ENCODE measurements at regions not wholly inside any gene's neighbourhood (a gene's known extent, or its start where the extent isn't known, plus 50 kb on each side); places are given as distances from the start of the nearest gene placed in this dataset.

DNA sequence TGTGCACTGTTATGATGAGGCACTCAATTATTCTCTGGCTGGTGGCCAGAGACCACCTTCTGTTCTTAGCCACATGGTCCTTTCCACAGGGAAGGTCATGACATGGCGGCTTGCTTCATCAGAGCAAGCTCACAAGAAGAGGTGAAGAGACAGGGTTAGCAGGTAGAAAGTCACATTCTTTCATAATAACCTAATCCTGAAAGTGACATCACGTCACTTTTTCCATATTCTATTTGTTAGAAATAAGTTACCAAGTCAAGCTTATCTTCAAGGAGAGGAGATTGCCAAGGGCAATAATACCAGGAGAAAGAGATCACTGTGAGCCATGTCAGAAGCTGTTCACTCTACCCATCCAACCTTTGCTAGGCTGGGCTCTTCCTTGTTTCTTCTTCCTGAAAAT, 139.4 kb downstream of the OSR1 start:
- no peak for DNase-seq (ENCODE audit: low spot score)
- TF ChIP-seq, protein P1, sequence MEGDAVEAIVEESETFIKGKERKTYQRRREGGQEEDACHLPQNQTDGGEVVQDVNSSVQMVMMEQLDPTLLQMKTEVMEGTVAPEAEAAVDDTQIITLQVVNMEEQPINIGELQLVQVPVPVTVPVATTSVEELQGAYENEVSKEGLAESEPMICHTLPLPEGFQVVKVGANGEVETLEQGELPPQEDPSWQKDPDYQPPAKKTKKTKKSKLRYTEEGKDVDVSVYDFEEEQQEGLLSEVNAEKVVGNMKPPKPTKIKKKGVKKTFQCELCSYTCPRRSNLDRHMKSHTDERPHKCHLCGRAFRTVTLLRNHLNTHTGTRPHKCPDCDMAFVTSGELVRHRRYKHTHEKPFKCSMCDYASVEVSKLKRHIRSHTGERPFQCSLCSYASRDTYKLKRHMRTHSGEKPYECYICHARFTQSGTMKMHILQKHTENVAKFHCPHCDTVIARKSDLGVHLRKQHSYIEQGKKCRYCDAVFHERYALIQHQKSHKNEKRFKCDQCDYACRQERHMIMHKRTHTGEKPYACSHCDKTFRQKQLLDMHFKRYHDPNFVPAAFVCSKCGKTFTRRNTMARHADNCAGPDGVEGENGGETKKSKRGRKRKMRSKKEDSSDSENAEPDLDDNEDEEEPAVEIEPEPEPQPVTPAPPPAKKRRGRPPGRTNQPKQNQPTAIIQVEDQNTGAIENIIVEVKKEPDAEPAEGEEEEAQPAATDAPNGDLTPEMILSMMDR (IDR thresholded peaks at IDR 0.05; ENCODE audit: unreplicated experiment), result no peak
- no peaks in the 10 kb centered on the region for H3K4me1 Mint-ChIP-seq (ENCODE audit: unreplicated experiment)
- H3K4me3 Mint-ChIP-seq (ENCODE audit: unreplicated experiment), result no peak overlapping the region
- no peaks in the 10 kb centered on the region for H3K9me3 Mint-ChIP-seq (ENCODE audit: unreplicated experiment)
- H3K27ac Mint-ChIP-seq (ENCODE audit: unreplicated experiment), result no peak overlapping the region
- H3K36me3 Mint-ChIP-seq (ENCODE audit: low read depth, unreplicated experiment), result no peaks in the 10 kb centered on the region
- no peaks in the 10 kb centered on the region for H3K27me3 Mint-ChIP-seq (ENCODE audit: unreplicated experiment)

DNA sequence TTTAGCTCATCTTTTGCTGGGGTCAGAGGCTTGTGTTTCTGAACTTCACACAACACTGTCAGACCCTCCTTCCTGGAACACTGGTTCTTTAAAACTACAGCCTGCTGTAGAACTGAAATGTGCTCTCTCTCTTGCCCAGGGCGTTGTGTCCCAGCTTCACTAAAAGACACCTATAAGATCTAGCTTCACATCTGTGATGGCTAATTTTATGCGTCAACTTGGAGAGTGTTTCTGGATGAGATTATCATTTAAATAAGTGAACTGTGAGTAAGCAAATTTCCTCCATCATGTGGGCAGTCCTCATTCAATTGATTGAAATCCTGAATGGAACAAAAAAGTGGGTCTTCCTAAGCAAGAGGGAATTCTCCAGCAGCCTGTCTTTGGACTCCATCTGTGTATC, 140.3 kb downstream of the OSR1 start:
- Mint-ChIP-seq H3K27ac (ENCODE audit: unreplicated experiment) (no peak overlapping the region), H3K9me3 (ENCODE audit: unreplicated experiment) (no peaks in the 10 kb centered on the region)
- TF ChIP-seq, protein P1 (IDR thresholded peaks at IDR 0.05; ENCODE audit: unreplicated experiment), result no peak

DNA sequence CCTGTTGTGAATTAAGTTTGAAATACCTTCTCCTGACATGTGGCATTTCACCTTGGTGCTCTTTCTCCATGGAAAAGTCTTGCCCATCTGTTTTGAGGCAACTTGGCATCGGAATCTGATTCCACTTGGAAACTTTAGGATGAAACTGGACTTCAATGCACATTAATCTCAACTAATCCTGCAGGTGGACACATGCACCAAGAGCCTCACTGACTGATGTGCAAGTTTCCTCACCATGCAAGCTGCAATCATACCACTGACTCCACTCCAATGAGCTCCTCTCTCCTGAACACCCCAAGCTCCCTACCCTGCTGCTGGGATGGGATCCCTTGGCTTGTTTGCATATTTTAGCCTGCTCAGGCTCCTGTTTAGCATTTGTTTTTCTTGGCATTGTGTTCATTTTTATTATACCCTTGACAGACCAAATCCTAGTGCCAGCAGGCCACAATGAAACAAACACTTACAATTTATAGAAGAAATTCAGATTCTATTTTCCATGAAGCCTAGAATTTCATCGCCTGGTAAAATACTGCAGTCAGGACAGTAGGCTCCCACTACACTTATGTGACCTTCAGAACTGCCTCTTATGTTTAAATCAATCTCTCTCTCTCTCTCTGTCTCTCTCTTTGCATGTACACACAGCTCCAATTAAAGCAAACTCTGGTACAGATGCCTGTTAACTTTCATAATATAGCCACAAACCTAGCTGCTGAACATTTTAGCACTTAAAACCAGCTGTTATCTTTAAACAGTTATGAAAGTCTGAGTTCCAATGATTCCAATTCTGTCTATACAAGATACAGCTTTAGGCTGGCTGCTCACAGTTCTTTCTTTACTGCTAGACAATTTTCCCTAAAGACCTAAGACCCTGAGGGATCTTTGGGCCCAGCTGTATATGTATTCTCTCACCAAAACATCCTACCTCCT, 141.5 kb downstream of the OSR1 start:
- DNase-seq (ENCODE audit: low spot score), result no peak
- Mint-ChIP-seq H3K27me3 (ENCODE audit: unreplicated experiment) (no peaks in the 10 kb centered on the region), H3K4me1 (ENCODE audit: unreplicated experiment) (no peaks in the 10 kb centered on the region), H3K27ac (ENCODE audit: unreplicated experiment) (no peak overlapping the region), H3K36me3 (ENCODE audit: low read depth, unreplicated experiment) (no peaks in the 10 kb centered on the region), H3K9me3 (ENCODE audit: unreplicated experiment) (no peaks in the 10 kb centered on the region), H3K4me3 (ENCODE audit: unreplicated experiment) (no peak overlapping the region)
- TF ChIP-seq, protein P1 (IDR thresholded peaks at IDR 0.05; ENCODE audit: unreplicated experiment), result no peak

More for the DNA sequence above, 140.3 kb downstream of the OSR1 start:
- no peak for DNase-seq (ENCODE audit: low spot score)
- no peaks in the 10 kb centered on the region for H3K36me3 Mint-ChIP-seq (ENCODE audit: low read depth, unreplicated experiment)
- no peaks in the 10 kb centered on the region for H3K4me1 Mint-ChIP-seq (ENCODE audit: unreplicated experiment)
- H3K27me3 Mint-ChIP-seq (ENCODE audit: unreplicated experiment), result no peaks in the 10 kb centered on the region
- no peak overlapping the region for H3K4me3 Mint-ChIP-seq (ENCODE audit: unreplicated experiment)

DNA sequence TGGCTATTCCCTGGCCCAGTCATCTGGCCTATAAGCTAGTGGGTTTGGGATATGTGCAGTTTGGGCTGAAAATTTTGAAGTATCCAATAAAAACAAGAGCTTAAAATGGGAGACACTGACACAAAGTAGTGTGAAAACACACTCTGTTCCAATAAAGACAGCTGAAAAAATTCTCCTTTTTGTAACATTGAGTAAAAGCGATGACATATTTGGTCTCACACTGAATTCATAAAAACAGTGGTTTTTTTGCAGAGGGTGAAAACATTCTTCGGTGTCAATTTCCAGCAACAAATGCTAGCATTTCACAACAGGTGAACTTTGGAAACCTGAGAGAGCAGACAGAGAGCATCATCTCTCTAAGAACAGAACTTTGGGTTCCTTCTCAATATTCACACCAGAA, 142.2 kb downstream of the OSR1 start:
- Mint-ChIP-seq H3K4me1 (ENCODE audit: unreplicated experiment) (no peaks in the 10 kb centered on the region), H3K36me3 (ENCODE audit: low read depth, unreplicated experiment) (no peaks in the 10 kb centered on the region), H3K4me3 (ENCODE audit: unreplicated experiment) (no peak overlapping the region), H3K27ac (ENCODE audit: unreplicated experiment) (no peak overlapping the region), H3K27me3 (ENCODE audit: unreplicated experiment) (no peaks in the 10 kb centered on the region), H3K9me3 (ENCODE audit: unreplicated experiment) (no peaks in the 10 kb centered on the region)
- TF ChIP-seq, protein P1 (IDR thresholded peaks at IDR 0.05; ENCODE audit: unreplicated experiment), result no peak
- DNase-seq (ENCODE audit: low spot score), result no peak

DNA sequence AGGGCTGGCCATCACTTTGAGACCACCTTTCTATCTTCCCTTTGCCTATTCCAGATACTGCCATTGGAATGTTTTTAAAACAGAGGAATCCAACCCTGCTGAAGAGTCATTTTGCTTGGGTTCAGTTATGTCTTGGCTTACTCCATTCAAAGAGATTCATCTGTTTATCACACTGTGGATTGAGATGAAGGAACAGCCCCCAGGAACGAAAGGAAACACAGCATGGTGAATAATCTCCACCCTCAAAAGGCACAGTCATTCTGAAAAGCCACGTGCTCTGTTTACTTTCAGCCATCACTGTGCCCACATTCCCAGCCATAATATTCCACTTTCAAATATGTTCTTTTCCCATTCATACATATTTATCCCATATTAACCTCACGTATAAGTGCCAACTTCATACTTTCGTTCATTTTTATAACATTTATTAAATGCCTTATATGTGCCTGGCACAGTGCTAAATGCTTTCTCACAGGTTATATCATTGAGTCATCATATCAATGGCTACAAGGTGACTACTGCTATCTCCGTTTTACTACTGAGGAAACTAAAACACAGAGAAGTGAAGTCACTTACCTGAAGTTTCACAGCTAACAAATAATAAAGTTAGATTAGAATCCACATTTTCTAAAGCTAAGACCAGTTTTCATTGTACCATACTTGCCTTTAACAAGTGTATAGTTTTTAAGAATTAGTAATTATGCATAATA, 143.6 kb downstream of the OSR1 start:
- Mint-ChIP-seq H3K27ac (ENCODE audit: unreplicated experiment) (no peak overlapping the region), H3K4me3 (ENCODE audit: unreplicated experiment) (no peak overlapping the region), H3K27me3 (ENCODE audit: unreplicated experiment) (no peaks in the 10 kb centered on the region), H3K9me3 (ENCODE audit: unreplicated experiment) (no peaks in the 10 kb centered on the region), H3K36me3 (ENCODE audit: low read depth, unreplicated experiment) (no peaks in the 10 kb centered on the region), H3K4me1 (ENCODE audit: unreplicated experiment) (no peaks in the 10 kb centered on the region)
- no peak for DNase-seq (ENCODE audit: low spot score)
- TF ChIP-seq, protein P1 (IDR thresholded peaks at IDR 0.05; ENCODE audit: unreplicated experiment), result no peak
